ENCODE measurements at regions not wholly inside any gene's neighbourhood (a gene's known extent, or its start where the extent isn't known, plus 50 kb on each side); places are given as distances from the start of the nearest gene placed in this dataset.

DNA sequence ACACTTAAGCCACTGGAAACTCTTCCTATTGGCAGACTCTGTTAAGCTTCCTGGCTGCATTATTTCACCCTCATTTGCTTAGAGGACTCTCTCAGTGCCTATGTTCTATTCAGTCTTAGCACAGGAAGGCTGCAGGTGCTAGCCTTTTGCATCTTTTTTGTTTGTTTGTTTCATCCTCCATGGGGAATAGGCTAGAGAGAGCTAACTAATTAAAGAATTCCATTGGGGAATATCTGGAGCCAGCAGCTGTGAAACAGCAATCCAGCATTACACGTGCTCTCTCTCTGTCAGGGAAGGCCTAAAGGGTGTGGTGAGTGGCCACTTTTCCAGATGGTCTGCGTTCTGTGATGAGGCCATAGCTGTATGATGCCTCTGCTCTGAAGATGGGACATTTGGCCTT is 633.6 kb downstream of the SPRY1 start:
- Histone ChIP-seq H3K4me3 (ENCODE audit: low read depth in 1 of 2, low read length in 2 of 2) (no peak overlapping the region), H3K4me1 (ENCODE audit: insufficient read depth, low read length) (peaks cover 53% of the 10 kb centered on the region), H3K27ac (ENCODE audit: low read depth, low read length) (peak overlapping the region; percentile 16), H3K9me3 (ENCODE audit: low read length) (no peaks in the 10 kb centered on the region), H3K9ac (ENCODE audit: low read length) (no peak overlapping the region), H3K36me3 (ENCODE audit: insufficient read depth, low read length) (no peaks in the 10 kb centered on the region), H3K27me3 (ENCODE audit: control insufficient read depth in 1 of 2, insufficient read depth in 2 of 2, low read length in 2 of 2) (no peaks in the 10 kb centered on the region)

DNA sequence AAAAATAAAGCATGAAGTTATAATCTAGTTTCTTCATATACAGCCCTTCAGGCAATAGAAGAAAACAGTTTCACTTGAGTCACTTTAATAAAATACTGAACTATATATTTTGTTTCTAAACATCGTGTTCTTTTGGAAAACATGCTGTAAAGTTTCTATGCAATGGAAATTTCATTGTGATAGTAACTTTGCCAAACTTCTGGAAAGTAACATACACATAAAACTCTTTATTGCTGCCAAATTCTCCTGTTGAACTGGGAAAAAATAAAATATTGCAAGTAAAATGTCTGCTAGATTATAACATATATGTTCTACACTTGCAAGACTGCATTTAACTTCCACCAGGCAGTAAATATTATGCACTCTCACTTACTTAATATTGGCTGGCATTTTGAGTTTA is 635.4 kb downstream of the SPRY1 start:
- Histone ChIP-seq H3K4me3 (ENCODE audit: low read depth in 1 of 2, low read length in 2 of 2) (no peak overlapping the region), H3K36me3 (ENCODE audit: insufficient read depth, low read length) (no peaks in the 10 kb centered on the region), H3K27me3 (ENCODE audit: control insufficient read depth in 1 of 2, insufficient read depth in 2 of 2, low read length in 2 of 2) (no peaks in the 10 kb centered on the region), H3K9me3 (ENCODE audit: low read length) (no peaks in the 10 kb centered on the region), H3K27ac (ENCODE audit: low read depth, low read length) (no peak overlapping the region), H3K9ac (ENCODE audit: low read length) (no peak overlapping the region), H3K4me1 (ENCODE audit: insufficient read depth, low read length) (peaks cover 55% of the 10 kb centered on the region)

DNA sequence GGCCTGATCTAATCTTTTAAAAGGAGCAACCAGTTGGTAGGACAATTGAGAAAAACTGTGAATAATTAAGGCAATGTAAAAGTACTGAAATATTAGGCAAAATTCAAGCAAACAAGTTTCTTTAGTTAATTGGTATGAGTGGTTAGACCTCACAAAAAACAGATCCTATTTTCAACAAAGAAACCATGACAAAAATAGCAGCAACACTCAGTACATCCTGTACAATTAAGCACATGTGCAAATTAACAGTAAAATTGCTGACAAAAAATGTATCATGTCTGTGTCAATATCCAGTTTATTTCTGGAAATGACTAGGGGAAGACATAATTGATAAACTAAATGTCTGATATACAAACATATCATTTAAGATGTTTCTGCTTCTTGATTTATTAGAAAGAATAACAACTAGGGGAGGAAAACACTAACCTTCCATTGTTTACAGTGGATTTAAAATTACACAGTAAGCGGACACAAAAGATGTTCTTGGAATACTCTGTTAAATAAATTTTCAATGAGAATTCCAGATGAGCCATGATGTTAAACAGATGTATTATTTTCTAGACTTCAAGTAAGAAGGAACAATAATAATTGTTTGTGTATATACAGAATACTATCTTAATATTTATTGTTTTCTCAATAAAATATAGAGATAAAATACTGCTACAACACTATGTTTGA is 638.9 kb downstream of the SPRY1 start:
- no peak overlapping the region for H3K9ac ChIP-seq (ENCODE audit: low read length)
- no peaks in the 10 kb centered on the region for H3K27me3 ChIP-seq (ENCODE audit: control insufficient read depth in 1 of 2, insufficient read depth in 2 of 2, low read length in 2 of 2)
- H3K36me3 ChIP-seq (ENCODE audit: insufficient read depth, low read length) = no peaks in the 10 kb centered on the region
- no peaks in the 10 kb centered on the region for H3K9me3 ChIP-seq (ENCODE audit: low read length)
- no peak overlapping the region for H3K27ac ChIP-seq (ENCODE audit: low read depth, low read length)
- H3K4me1 ChIP-seq (ENCODE audit: insufficient read depth, low read length) = peaks cover 39% of the 10 kb centered on the region
- H3K4me3 ChIP-seq (ENCODE audit: low read depth in 1 of 2, low read length in 2 of 2) = no peak overlapping the region

DNA sequence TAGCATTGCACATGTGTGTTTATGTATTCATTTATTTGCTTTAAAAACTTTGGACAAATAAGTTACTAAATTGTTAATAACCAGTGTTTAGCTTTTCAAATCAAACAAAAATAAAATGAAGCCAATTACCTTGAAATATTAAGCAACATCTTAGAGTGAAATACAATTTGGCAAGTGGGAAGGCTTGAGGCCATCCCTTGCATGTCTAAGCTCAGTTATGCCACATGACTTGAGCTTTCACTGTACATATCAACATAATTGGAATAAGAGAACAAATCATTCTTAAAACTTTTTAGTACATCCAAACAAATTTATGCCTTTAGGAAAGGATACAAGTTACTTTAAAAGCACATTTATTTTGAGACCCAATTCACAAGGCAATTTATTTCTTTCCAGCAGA is 640.6 kb downstream of the SPRY1 start:
- peaks cover 29% of the 10 kb centered on the region for H3K4me1 ChIP-seq (ENCODE audit: insufficient read depth, low read length)
- H3K36me3 ChIP-seq (ENCODE audit: insufficient read depth, low read length) = no peaks in the 10 kb centered on the region
- no peaks in the 10 kb centered on the region for H3K27me3 ChIP-seq (ENCODE audit: control insufficient read depth in 1 of 2, insufficient read depth in 2 of 2, low read length in 2 of 2)
- H3K27ac ChIP-seq (ENCODE audit: low read depth, low read length) = peak overlapping the region; percentile 44
- no peak overlapping the region for H3K4me3 ChIP-seq (ENCODE audit: low read depth in 1 of 2, low read length in 2 of 2)
- no peak overlapping the region for H3K9ac ChIP-seq (ENCODE audit: low read length)
- H3K9me3 ChIP-seq (ENCODE audit: low read length) = no peaks in the 10 kb centered on the region

GRCh38 chr4:124044330-124044729 is 647.7 kb downstream of the SPRY1 start:
- Histone ChIP-seq H3K27ac (ENCODE audit: low read depth, low read length) (no peak overlapping the region), H3K27me3 (ENCODE audit: control insufficient read depth in 1 of 2, insufficient read depth in 2 of 2, low read length in 2 of 2) (no peaks in the 10 kb centered on the region), H3K36me3 (ENCODE audit: insufficient read depth, low read length) (no peaks in the 10 kb centered on the region), H3K4me1 (ENCODE audit: insufficient read depth, low read length) (no peaks in the 10 kb centered on the region), H3K4me3 (ENCODE audit: low read depth in 1 of 2, low read length in 2 of 2) (no peak overlapping the region), H3K9ac (ENCODE audit: low read length) (no peak overlapping the region), H3K9me3 (ENCODE audit: low read length) (no peaks in the 10 kb centered on the region)

DNA sequence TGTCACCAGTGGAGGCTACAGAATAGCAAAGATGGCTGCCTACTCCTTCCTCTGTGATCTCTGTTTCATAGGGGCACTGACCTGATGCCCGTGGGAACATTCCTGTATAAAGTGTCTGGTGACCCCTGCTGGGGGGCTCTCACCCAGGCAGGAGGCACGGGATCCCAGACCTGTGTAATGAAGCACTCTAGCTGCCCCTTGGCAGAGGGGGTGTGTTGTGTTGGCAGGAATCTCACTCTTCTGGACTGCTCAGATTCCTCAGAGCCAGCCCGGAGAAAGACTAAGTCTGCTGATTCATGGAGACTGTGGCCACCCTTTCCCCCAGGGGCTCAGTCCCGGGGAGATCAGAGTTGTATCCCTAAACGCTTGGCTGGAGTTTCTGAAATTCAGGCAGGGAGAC is 648.3 kb downstream of the SPRY1 start:
- H3K4me1 ChIP-seq (ENCODE audit: insufficient read depth, low read length) = no peaks in the 10 kb centered on the region
- H3K9ac ChIP-seq (ENCODE audit: low read length) = no peak overlapping the region
- no peak overlapping the region for H3K27ac ChIP-seq (ENCODE audit: low read depth, low read length)
- no peaks in the 10 kb centered on the region for H3K36me3 ChIP-seq (ENCODE audit: insufficient read depth, low read length)
- H3K9me3 ChIP-seq (ENCODE audit: low read length) = no peaks in the 10 kb centered on the region
- H3K4me3 ChIP-seq (ENCODE audit: low read depth in 1 of 2, low read length in 2 of 2) = no peak overlapping the region
- H3K27me3 ChIP-seq (ENCODE audit: control insufficient read depth in 1 of 2, insufficient read depth in 2 of 2, low read length in 2 of 2) = no peaks in the 10 kb centered on the region

- Histone ChIP-seq H3K27me3 (ENCODE audit: control insufficient read depth in 1 of 2, insufficient read depth in 2 of 2, low read length in 2 of 2) (no peaks in the 10 kb centered on the region), H3K27ac (ENCODE audit: low read depth, low read length) (no peak overlapping the region), H3K9me3 (ENCODE audit: low read length) (no peaks in the 10 kb centered on the region), H3K4me3 (ENCODE audit: low read depth in 1 of 2, low read length in 2 of 2) (no peak overlapping the region), H3K4me1 (ENCODE audit: insufficient read depth, low read length) (no peaks in the 10 kb centered on the region), H3K36me3 (ENCODE audit: insufficient read depth, low read length) (no peaks in the 10 kb centered on the region), H3K9ac (ENCODE audit: low read length) (no peak overlapping the region)
These were observed 649.6 kb downstream of the SPRY1 start for GRCh38 chr4:124046190-124046589.

DNA sequence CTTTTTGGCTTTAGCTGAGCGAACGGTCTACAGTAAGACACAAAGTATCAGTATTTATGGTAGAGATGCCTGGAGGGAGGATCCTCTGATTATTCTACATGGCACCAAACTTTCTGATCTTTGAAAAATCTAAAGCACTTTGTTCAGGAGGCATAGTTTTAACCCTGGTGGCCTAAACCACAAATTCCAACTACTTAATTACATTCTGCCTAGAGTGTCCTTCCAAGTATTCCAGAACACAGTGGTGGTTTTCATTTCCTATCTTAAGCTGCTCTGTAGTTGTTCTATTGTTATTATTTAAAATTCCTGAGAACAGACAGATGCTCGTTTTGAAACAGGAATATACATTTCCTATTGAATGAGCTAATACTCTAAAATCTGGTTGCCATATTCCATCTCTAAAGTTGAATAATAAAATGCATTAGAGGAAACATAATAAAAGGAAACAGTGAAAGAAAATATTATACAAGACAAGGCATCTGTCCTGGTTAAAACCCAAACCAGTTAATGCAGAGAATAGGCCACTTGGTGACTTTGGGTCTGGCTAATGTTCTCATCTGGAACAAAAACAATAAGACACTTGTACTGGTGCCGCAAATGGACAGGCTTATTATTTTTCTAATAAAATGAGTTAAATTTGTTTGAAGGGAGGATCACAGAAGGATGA is 657.4 kb downstream of the SPRY1 start:
- Histone ChIP-seq H3K36me3 (ENCODE audit: insufficient read depth, low read length) (no peaks in the 10 kb centered on the region), H3K27me3 (ENCODE audit: control insufficient read depth in 1 of 2, insufficient read depth in 2 of 2, low read length in 2 of 2) (no peaks in the 10 kb centered on the region), H3K4me1 (ENCODE audit: insufficient read depth, low read length) (no peaks in the 10 kb centered on the region), H3K9ac (ENCODE audit: low read length) (no peak overlapping the region), H3K9me3 (ENCODE audit: low read length) (no peaks in the 10 kb centered on the region), H3K27ac (ENCODE audit: low read depth, low read length) (no peak overlapping the region), H3K4me3 (ENCODE audit: low read depth in 1 of 2, low read length in 2 of 2) (no peak overlapping the region)

GRCh38 chr4:124055336-124055735 is 657.2 kb downstream of the ANKRD50 start:
- Histone ChIP-seq H3K4me1 (ENCODE audit: insufficient read depth, low read length) (peaks cover 3% of the 10 kb centered on the region), H3K9me3 (ENCODE audit: low read length) (no peaks in the 10 kb centered on the region), H3K4me3 (ENCODE audit: low read depth in 1 of 2, low read length in 2 of 2) (no peak overlapping the region), H3K36me3 (ENCODE audit: insufficient read depth, low read length) (no peaks in the 10 kb centered on the region), H3K9ac (ENCODE audit: low read length) (no peak overlapping the region), H3K27ac (ENCODE audit: low read depth, low read length) (no peak overlapping the region), H3K27me3 (ENCODE audit: control insufficient read depth in 1 of 2, insufficient read depth in 2 of 2, low read length in 2 of 2) (no peaks in the 10 kb centered on the region)

DNA sequence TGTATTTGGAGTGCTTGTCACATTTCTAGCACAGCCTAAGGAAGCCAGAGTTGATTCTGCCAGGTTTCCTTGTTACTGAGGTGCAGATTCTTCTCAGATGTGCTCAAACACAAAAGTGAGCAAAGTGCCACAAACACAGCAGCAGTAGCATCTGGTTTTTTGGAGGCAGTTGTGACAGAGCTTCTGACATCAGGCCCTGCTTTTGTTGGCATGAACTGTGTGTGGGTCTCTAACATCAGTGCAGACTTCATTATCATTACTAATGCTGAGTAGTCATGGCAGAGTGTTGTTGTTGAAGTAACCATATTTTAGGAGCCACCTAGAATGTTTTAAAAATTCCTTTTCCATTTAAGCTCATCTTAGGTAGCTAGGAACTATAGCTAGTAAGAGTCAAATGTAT is 656.6 kb downstream of the ANKRD50 start:
- Histone ChIP-seq H3K36me3 (ENCODE audit: insufficient read depth, low read length) (no peaks in the 10 kb centered on the region), H3K4me1 (ENCODE audit: insufficient read depth, low read length) (peaks cover 8% of the 10 kb centered on the region), H3K9ac (ENCODE audit: low read length) (no peak overlapping the region), H3K9me3 (ENCODE audit: low read length) (no peaks in the 10 kb centered on the region), H3K4me3 (ENCODE audit: low read depth in 1 of 2, low read length in 2 of 2) (no peak overlapping the region), H3K27me3 (ENCODE audit: control insufficient read depth in 1 of 2, insufficient read depth in 2 of 2, low read length in 2 of 2) (no peaks in the 10 kb centered on the region), H3K27ac (ENCODE audit: low read depth, low read length) (no peak overlapping the region)

DNA sequence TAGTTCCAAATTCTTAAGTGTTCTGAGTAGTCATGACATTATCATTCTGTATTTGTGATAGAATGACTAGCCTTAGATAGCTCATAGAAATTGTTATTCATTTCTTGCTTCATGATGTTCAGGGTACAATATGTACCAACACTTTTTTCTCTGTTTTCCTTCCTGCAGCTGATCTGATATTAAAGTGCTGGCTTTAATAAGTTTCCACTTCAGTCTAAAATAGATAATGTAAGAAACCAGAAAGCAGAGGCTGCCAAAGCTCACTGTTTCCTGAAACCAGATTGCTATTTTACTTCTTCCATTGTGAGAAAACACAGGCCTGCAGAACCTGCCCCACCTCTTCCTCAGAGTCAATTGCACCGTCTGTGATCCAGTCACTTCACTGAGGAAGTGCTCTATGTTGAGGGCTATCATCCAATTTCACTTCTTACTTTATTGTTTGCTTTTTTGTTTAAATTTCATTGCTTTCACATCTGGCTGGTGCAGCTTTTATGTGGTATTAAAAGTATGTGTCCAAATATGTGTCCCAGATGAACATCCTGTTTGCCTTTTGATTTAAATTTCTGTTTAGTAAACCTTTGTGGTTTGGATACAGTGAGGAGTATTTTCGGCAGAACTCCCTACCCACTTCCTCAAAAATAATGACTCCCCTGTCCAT is 652.1 kb downstream of the ANKRD50 start:
- Histone ChIP-seq H3K4me3 (ENCODE audit: low read depth in 1 of 2, low read length in 2 of 2) (no peak overlapping the region), H3K9ac (ENCODE audit: low read length) (no peak overlapping the region), H3K27ac (ENCODE audit: low read depth, low read length) (peak overlapping the region; percentile 28), H3K27me3 (ENCODE audit: control insufficient read depth in 1 of 2, insufficient read depth in 2 of 2, low read length in 2 of 2) (no peaks in the 10 kb centered on the region), H3K36me3 (ENCODE audit: insufficient read depth, low read length) (no peaks in the 10 kb centered on the region), H3K9me3 (ENCODE audit: low read length) (no peaks in the 10 kb centered on the region), H3K4me1 (ENCODE audit: insufficient read depth, low read length) (peaks cover 11% of the 10 kb centered on the region)

Data from muscle layer of colon (tissue), 2 donors.